Inferior parietal cortex (tissue), 1 donor: ENCODE measurements at regions not wholly inside any gene's neighbourhood (a gene's known extent, or its start where the extent isn't known, plus 50 kb on each side); places are given as distances from the start of the nearest gene placed in this dataset.

Experiments
- DNase-seq: peaks from one replicate; pipeline ENCODE4 v3.0.0-alpha.2; 2016; ENCODE audit errors: extremely low spot score

DNA sequence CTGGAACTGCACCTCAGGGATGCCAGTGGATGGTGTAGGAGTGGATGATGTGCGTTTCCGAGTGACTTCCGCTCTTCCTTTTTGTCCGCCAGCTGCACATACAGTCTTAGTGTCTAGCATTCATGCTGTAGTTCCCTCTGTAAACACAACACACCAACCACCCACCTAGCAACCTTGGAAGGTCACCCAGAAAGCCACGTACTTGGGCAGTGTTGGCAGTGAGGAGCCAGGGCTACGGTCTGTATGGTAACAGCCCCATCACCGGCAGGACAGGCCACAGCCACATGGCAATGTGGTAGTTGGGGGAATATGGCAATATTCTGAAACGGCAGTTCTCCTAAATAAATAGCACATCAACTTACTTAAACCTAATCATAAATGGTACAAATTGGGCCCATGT, 613.5 kb upstream of the MGMT start:
- no peak for DNase-seq

DNA sequence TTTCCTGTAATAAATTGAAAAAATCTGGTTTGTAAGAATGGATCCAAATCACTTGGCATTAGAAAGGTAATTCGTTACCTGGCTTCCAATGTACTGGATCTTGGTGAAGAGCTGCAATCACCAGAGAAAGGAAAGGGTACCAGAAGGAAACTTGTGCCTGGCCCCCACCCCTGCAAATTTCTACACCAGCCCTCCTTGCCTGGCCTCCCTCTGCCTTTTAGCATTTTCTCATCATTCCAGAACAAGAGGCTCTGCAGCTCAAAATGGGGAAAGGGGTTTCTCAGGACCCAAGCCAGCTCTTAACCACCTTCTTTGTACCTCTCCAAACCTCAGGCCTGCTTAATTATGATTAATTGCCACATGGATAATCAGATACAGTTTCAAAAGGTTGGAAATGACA, 612.8 kb upstream of the MGMT start:
- DNase-seq, result no peak

DNA sequence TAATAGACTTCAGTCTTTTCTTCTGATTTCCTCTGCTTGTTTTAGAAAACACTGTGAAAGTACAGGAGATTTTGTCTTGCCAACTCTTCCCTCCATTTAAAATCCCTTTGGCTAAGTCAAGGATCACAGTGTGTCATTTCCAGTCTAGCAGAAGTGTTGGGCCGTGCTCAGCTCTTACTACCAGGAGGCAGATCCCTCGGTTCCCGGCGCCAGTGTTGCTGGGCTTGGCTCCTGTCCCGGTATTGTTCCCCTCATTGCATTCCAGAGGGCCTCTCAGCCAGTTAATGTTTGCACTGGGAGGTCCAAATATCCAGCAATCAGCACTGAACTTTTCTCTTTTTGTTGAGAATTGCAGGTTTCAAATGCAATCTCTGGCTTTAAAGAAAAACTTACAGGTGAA, 612.1 kb upstream of the MGMT start:
- peak; percentile 70 for DNase-seq

DNA sequence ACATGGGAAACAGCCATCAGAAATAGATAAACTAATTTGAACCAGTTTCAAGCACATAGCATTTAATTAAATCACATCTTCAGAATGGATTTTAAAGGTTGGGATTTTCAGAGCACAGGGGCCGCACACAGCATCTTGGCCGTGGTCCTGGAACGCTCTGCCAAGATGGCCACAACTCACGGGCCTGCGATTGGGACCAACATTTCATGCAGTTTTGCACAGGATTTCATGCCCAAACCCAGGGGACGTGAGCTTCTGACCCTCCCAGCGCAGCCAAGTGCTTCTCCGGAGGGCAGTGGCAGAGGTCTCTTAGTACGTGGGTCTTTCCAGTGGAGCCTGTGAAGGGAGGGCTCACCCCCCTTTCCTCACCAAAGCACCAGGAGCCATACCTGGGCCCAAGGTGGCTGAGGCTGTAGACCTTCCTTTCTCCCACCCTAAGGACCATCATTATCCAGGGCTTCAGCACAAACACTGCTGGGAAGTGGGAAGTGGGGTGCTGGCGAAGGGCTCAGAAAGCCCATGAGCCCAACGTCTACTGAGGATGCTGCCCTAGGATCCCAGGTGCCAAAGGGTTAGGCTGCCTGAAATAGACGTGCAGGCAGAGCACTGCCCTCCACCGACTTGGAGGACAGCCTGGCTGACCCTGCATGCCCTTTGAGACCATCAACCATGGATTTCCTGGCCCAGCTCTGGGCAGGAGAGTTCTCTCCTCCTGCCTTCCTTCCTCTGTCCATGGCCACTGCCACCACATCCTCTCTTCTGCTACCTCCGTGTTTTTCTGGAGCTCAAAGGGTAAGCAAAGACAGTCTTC, 611.2 kb upstream of the MGMT start:
- DNase-seq, result no peak

DNA sequence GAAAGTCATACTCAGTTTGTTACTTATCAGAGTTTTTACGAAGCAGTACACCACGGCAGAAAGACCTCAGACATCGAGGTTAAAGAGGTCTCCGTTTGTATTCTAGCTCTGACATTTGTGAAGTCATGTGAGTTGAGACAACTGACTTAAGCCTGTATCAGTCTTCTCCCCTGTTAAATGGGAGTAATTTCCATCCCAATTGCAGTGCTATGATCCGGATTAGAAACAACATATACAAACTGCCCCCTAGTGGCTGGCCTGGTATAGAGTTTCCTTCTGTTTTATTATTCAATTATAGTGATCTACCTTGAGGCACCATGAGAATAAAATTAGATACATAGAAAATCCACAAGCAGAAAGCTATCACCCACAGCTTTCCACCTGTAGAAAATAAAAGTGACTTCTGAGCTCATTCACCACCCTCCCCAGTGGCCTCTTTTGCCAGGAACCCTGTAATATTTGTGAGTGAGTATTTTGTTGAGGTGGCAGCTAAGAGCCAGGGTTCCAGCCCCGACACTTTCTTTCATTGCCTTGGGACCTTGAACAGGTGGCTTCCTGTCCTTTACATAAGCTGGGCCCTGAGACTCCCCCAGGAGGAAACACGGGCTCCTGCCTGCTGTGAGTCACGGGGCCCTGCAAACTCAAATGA, 607.2 kb upstream of the MGMT start:
- no peak for DNase-seq

DNA sequence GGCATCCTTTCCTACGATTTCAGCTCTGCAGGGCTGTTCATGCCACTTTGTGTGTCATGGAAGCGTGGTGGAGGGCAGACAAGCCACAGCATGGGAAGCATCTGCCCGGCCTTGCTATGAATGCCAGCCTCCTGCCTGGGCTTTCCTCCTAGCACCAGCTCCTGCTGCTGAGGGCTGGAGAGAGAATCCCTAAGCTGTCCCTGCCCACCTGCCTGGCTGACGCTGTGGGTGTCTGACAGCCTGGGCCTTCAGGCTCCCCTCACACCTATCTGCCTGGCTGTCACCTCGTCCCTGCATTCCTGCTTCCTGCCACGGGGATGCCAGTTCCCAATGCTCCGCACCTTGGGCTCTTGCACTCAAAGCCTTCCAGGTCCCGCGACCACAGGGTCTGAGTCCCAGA, 606.5 kb upstream of the MGMT start:
- no peak for DNase-seq

DNA sequence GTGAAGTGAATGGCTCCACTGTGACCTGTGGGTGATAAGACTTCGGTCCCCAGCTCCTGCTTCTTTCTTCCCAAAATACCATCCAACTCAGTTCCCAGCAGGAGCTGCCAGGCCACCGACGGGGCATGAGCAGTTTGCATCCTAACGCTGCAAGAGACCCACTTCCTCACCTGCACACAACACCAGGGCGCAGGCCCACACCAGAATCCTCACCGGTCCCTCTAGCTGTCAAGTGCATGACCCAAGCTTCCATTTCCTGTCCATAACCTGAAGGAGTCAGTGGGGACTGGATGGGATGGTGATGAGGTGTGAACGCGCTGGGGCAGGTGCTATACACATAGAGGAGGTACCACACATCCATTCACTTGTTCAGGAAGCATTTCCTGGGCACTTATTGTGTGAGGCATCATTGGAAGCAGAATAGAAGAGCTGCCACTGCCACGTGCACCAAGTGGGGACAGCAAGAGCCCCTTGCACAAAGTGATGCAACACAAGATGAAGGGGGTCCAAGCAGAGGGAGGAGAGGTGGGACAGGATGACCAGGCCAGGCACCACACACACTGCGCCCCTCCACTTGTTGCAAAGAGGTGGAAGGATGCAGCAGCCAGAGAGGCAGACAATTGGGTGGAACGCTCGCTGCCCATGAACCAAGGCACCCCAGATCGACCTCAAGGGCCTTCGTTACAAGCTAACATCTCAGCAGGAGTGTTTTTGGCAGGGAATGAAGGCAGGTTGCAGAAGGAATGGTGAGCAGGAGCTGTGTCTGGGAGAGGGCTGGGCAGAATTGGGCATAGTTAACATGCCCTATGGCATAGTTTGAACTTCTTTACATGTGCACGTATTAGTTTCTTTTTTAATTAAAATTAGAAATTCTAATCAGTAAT, 605.8 kb upstream of the MGMT start:
- no peak for DNase-seq

DNA sequence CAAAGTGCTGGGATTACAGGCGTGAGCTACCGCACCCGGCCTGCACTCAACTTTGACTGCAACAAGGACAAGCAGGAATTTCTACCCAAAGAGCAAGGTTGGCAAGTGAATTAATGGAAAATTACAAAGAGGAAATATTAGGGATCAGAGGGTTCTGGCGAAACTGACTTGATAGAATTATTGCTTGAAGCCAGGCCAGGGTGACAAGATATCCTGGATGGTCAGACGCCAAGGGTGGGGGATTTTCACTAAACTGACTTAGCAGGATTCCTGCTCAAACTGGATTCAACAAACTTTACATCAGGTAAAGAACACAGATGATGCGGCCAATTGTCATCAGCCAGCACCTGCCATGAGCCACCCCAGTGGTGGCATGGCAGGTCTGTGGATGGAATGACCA, 603.6 kb upstream of the MGMT start:
- no peak for DNase-seq

DNA sequence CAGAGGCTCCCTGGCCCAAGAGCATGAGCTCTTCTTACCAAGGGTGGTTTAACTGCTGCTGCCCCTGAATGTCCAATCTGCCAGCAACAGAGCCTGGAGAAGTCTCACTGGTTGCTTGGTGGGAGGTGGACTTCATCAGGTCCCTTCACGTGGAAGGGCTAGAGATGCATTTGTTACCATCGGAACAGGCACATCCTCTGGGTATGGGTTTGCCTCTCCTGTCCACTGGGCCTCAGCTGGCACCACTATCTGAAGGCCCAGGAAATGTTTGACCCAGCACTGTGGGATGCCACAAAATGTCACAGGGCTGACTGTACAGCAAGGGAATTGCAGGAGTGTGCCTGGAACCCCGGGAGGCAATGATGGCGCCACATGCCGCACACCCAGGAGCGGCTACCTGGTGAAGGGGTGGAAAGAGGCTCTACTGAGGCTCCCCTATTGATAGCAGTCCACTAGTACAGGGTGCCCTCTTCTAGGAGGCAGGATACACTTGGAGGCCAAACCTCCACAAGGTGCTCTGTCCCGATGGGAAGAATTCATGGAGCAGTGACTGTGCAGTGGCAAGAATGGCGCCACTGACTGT, 603.1 kb upstream of the MGMT start:
- DNase-seq, result no peak

DNA sequence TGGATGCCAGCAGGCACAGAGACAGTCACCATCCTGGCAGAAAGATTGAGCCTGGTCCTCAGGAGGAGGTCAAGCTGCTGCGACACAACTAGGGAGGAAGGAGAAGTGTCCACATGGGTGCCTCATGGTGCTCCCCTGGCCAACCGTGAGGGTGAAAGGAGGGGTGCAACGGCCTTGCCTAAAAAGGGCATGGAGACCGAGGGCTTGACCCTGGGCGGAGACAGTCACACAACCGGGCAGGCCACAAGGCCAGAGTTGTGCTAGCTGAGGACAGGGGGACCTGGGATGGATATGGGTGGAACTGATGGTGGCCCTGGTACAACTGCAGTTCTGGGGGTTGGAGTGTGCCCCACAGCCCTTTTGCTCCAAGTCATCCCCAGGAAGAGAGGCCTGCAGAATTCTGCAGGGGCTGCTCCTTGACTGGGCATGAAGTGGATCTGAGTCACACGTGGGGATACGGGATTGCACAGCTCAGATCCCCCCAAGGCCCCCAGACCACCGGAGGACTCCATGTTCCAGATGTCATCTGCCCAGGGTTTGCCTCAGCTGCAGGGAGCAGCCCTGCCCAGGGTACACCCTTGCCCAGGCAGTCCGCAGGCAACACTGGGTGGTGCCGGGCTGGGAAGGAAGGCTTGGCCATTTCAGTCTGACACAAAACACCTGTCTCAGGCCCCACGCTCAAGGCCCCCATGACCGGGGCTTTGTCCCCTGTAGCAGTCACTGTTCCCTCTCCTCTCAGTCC, 602.3 kb upstream of the MGMT start:
- no peak for DNase-seq

DNA sequence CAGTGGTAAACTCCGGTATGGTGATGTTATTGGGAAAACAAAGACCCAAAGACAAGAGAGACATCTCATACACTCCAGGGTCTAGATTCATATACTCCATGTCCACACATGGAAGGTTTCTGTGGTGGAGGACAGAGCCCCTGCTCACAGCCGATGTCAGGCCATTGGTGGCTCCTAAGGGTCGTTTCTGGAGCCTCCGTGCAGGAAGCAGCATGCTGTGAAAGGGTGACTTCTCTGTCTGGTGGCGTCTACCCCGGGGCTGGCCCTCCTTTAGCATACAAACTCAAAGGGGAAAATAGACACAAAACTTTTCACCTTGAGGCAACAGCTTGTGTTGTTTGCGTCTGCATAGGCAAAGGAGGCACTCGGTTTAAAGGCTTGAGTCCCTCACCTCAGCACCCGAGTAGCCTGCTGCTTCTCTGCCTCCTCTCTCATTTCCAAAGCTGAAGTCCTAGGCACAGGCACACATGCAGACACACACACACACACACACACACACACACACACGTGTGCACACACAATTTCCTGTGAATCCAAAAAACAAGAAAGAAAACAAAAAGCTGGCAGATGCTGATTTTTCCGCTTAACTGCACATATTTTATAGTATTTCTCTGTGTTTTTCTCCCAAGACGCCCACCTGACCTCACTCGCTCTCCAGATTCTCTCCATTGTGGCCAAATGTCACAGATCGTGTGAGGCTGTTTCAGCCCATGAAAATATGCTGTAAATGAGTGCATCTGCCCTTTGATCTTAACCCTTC, 601.4 kb upstream of the MGMT start:
- DNase-seq, result no peak

DNA sequence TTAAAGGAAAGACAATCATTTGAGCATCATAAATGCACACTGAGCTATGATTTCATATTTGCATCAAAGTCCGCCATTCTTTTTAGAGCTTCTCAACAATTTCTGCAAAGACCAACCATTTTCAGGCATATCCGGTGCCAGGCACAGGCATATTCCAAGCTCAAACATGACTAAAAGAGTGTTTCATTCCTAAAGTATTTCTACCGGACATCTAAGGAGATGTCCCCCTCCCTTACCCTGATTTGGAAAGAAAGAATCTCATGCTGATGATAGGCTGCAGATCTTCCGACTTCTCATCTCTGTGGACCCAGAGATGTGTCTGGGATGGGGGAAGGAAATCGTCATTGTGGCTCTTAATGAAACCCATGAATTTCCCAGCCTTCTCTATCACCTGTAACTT, 600.5 kb upstream of the MGMT start:
- DNase-seq, result no peak

DNA sequence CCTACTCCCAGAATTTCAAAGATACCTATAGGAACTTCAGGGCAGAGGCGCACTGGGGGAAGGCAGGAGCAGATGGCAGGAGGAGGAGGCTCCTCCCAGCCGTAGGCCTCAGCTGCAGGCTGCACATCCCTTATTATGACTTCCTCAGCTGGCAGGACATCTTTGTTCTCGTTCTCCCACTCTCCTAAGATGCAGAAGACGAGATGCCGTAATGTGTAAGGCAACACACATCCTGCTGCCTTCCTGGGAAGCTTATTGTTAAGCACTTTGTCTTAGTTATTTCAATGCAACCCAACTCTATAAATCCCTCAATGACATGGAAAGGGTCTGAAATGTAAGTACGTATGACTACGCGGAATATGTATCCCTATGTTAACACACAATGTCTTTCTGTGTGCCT, 599.8 kb upstream of the MGMT start:
- DNase-seq, result no peak

DNA sequence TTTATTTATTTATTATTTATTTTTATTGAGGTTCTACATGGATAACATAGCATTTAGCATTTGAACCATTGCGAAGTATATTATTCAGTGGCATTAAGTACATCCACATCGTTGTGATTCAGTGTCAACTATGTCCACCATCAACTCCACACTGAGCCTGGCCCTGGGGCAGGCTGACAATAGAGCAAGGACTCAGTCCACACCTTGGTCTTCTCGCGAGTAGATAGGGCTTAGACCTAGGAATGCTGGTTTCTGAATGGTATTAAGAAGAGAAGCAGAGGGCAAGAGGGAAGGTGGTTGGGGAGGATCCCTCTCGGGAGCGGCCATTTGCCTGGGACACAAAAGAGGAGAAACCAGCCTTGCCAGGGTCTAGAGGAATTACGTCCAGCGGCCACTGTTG, 599.2 kb upstream of the MGMT start:
- no peak for DNase-seq

DNA sequence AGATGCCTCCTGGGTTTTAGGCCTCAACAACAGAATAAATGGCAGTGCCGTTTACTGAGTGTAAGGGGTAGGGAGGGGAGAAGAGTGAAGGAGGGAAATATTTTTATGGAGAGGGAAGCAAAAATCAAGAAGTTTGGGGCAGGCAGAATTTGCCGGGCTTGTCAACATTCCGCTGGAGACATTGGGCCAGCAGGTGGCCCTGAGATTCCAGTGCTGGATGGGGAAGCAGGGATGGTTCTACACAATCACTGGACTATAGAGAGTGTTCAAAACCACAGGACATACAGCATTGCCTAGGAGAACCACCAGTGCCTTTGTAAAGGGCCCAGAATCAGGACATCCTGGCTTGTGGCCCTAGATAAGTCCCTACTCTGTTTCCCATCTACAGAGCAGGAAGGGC, 598.6 kb upstream of the MGMT start:
- no peak for DNase-seq

DNA sequence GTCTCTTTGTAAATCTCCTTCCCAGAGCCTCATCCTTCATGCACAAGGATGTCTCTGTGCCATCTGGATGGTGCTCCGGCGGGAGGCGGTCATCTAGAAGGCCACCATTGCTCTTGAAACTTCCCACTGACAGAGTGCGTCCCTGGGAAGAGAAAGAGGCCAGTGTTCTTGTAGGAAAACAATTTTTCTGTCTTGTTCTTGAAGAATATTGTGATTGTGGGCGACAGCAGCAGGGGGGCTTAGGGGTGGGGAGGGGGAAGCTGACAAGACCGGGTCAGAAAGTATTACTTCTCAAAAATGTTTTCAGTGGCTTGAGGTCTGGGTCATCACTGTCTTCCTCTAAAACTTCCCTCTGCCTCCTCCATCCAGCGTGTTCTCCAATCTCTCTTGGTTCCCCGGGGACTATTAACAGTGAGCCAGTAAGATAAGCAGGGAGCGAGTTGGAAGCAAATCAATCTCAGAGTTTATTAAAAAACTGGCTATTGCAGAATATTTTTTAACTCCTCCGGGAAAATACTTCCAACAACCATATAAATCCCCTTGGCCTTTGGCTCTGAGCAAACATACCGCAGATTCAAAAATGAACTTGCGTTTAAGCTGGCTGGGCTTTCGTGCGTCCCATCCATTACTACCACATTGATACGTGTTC, 597.8 kb upstream of the MGMT start:
- no peak for DNase-seq

DNA sequence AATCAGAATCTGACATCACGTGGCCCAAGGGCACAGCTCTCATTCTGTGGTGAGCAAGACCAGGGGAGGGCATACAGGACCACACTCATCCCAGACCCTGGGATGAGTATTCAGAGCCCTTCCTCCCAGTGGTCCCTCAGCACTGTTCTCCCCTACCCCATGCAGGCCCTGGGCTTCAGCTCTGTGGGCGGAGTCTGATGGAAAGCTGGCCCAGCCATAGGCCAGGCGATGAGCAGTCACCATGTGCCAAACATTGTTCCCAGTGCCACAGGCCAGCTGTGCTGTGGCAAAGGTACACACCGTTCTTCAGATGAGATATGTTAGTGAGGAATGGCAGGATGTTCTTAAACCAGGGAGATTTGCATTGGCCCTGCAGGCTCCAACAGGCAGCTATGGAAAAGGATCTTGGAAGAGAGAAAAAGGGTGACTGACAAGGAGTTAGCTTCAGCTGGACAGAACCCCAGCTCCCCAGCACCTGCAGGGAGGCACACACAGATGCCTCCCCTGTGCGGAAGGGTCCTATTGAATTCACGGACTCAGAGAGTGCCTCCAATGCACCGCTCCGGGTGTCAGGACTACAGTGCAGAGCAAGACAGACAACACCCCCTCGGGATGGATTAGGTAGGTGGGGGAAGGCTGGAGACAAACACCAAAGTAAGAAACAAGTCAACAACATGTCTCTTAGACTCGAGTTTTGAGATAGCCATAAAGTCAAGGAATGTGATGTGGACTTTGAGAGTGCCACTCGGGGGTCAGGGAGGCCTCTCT, 596.0 kb upstream of the MGMT start:
- DNase-seq, result no peak

DNA sequence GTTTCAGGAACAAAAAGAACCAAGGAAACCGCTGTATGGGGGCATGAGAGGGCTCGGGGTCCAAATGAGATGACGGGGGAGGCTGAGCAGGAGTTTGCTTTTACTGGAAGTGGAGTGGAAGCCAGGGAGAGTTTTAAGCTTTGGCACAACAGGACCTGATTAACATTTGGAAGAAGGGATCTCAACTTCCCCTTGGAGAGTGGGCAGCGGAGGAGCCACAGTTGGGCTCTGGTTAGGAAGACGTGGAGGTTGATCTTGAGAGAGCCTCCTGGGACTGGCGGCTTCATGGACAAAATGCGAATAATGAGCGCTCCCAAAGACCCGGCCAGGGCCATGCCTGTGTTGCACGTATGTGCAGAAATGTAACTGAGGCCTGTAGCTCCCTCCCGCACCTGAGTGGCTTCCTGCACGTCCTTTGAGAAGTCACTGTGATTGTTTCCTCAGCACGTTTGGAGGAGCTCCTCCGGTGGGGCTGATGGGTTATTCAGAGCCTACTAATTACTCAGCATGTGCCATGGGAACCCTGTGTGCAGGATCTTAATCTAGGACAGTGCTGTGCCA, 595.3 kb upstream of the MGMT start:
- DNase-seq, result no peak

DNA sequence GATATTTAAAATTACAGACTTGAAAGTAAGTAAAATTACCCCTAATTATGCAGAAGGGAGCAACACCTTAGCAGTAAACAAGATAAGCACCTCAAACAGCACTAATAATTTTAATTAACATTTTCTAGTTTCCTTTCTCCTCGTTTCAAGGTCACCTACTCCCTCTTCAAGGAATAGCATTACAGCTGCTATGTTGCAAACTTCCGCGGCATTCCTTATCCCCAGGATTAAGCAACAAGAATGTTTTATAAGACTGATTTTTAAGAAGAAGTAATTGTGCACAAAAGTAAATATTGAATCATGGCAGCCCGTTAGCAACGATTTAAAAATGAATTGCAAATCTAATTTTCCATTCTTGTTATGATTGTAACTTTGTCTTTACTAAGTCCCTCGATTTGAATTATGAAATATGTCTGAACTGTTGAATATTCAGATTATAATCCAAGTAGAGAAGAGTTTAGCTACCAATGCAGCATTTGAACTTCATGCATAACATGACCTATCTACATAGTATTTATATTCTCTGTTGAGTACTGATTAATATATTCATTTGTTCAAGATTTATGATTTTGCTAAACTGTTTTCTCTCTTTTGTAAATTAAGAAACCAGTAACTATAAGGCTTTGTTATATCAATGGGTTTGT, 593.5 kb upstream of the MGMT start:
- DNase-seq, result no peak
